CD14-positive monocyte (primary cell): ENCODE measurements at regions not wholly inside any gene's neighbourhood (a gene's known extent, or its start where the extent isn't known, plus 50 kb on each side); places are given as distances from the start of the nearest gene placed in this dataset.

ENCODE experiments used
- DNase-seq, 3 donors: peaks; one replicate each; pipeline ENCODE4 v3.0.0-alpha.2; 2011 to 2022
- H2AFZ ChIP-seq: 2 replicates; pipeline ENCODE4 v1.6.0; 2012; ENCODE audit warnings: mild to moderate bottlenecking, low read depth, low read length, inconsistent platforms; ENCODE audit not compliant: insufficient read depth, poor library complexity, severe bottlenecking
- H3K27ac ChIP-seq, 2 donors: 1 replicate in 1 of 2; 2 replicates in 1 of 2; pipeline ENCODE4 v1.5.1; 2012 to 2013; ENCODE audit warnings: low read length in 2 of 2, control low read depth in 1 of 2, inconsistent platforms in 1 of 2, low read depth in 1 of 2, mild to moderate bottlenecking in 1 of 2
- H3K27me3 ChIP-seq, 2 donors: one replicate each; pipeline versions ENCODE4 v1.6.0 to v1.6.1; 2011 to 2013; ENCODE audit warnings: low read length in 2 of 2; ENCODE audit not compliant: control insufficient read depth in 2 of 2, insufficient read depth in 2 of 2
- H3K36me3 ChIP-seq, 2 donors: replicated peaks in 1 of 2; 1 replicate in 1 of 2; 2 replicates in 1 of 2; pipeline versions ENCODE4 v1.5.1 to v1.6.1; 2012 to 2013; ENCODE audit warnings: low read length in 2 of 2, control low read depth in 1 of 2, inconsistent platforms in 1 of 2, mild to moderate bottlenecking in 1 of 2; ENCODE audit not compliant: insufficient read depth in 2 of 2, control insufficient read depth in 1 of 2
- H3K4me1 ChIP-seq, 2 donors: 1 replicate in 1 of 2; 2 replicates in 1 of 2; pipeline versions ENCODE4 v1.5.1 to v1.6.1; 2012 to 2013; ENCODE audit warnings: low read length in 2 of 2, control low read depth in 1 of 2, inconsistent platforms in 1 of 2, mild to moderate bottlenecking in 1 of 2, moderate library complexity in 1 of 2; ENCODE audit not compliant: insufficient read depth in 2 of 2, control insufficient read depth in 1 of 2
- H3K4me2 ChIP-seq: replicated peaks from 2 replicates; pipeline ENCODE3; 2012; ENCODE audit warnings: low read length, moderate library complexity, mild to moderate bottlenecking; ENCODE audit not compliant: poor library complexity, severe bottlenecking; ENCODE audit errors: extremely low read depth
- H3K4me3 ChIP-seq, 3 experiments: fragments of 200-600 bp in 1 of 3; sonication (generic) in 1 of 3; replicated peaks in 1 of 3; 1 replicate in 2 of 3; 2 replicates in 1 of 3; pipeline ENCODE4 v1.5.1; 2011 to 2013; ENCODE audit warnings: low read length in 3 of 3, mild to moderate bottlenecking in 3 of 3, control low read depth in 2 of 3, low read depth in 2 of 3, inconsistent platforms in 1 of 3, moderate library complexity in 1 of 3
- H3K79me2 ChIP-seq: 2 replicates; pipeline ENCODE4 v1.6.0; 2012; ENCODE audit warnings: mild to moderate bottlenecking, control low read depth, inconsistent platforms, low read length, moderate library complexity; ENCODE audit not compliant: insufficient read depth
- H3K9ac ChIP-seq: 2 replicates; pipeline ENCODE4 v1.6.0; 2017; ENCODE audit warnings: low read length, mild to moderate bottlenecking; ENCODE audit not compliant: insufficient read depth, poor library complexity, severe bottlenecking
- H3K9me3 ChIP-seq, 2 donors: replicated peaks in 1 of 2; 1 replicate in 1 of 2; 2 replicates in 1 of 2; pipeline versions ENCODE4 v1.5.1 to v1.6.1; 2012 to 2013; ENCODE audit warnings: low read length in 2 of 2, control low read depth in 1 of 2; ENCODE audit not compliant: control insufficient read depth in 1 of 2, insufficient read depth in 1 of 2
- H4K20me1 ChIP-seq: 2 replicates; pipeline ENCODE4 v1.6.0; 2012; ENCODE audit warnings: mild to moderate bottlenecking, low read length, control low read depth, moderate library complexity; ENCODE audit not compliant: insufficient read depth
- H3K27ac Mint-ChIP-seq, 7 donors: one replicate each; pipeline ENCODE4 v1.8.0; 2020; ENCODE audit warnings: mild to moderate bottlenecking in 7 of 7, mixed read lengths in 7 of 7, moderate library complexity in 6 of 7, inconsistent platforms in 2 of 7
- H3K27me3 Mint-ChIP-seq, 3 donors: one replicate each; pipeline ENCODE4 v1.8.0; 2021 to 2022; ENCODE audit warnings: low read depth in 3 of 3, mild to moderate bottlenecking in 3 of 3, mixed read lengths in 3 of 3, moderate library complexity in 3 of 3, inconsistent platforms in 1 of 3
- H3K36me3 Mint-ChIP-seq, 2 donors: one replicate each; pipeline ENCODE4 v1.8.0; 2020; ENCODE audit warnings: mixed read lengths in 2 of 2, inconsistent platforms in 1 of 2, mild to moderate bottlenecking in 1 of 2
- H3K4me1 Mint-ChIP-seq: one replicate; pipeline ENCODE4 v1.8.0; 2020; ENCODE audit warnings: mild to moderate bottlenecking, mixed read lengths
- H3K4me3 Mint-ChIP-seq, 2 donors: one replicate each; pipeline ENCODE4 v1.8.0; 2020; ENCODE audit warnings: mild to moderate bottlenecking in 2 of 2, mixed read lengths in 2 of 2, moderate library complexity in 1 of 2
- H3K9me3 Mint-ChIP-seq, 7 donors: one replicate each; pipeline ENCODE4 v1.8.0; 2020 to 2022; ENCODE audit warnings: mixed read lengths in 7 of 7, mild to moderate bottlenecking in 6 of 7, moderate library complexity in 6 of 7, inconsistent platforms in 2 of 7
- CTCF ChIP-seq: fragments of 200-600 bp; IDR thresholded peaks from one replicate; pipeline ENCODE4 v1.8.0; 2022; ENCODE audit warnings: antibody characterized with exemption, mild to moderate bottlenecking
- WGBS: methylation state at CpG from one replicate; pipeline ENCODE4 v1.1.5; 2013; ENCODE audit warnings: missing lambda C conversion rate; ENCODE audit not compliant: insufficient coverage; 5-methylcytosine and 5-hydroxymethylcytosine counted together
- intact Hi-C, 2 donors: fragments of 100-400 bp; cut with micrococcal nuclease; formaldehyde crosslinking; loops; one replicate each; pipeline versions ENCODE4 v1.15.0 to v1.15.1; 2023

GRCh38 chr12:30835216-30835615 is 80.5 kb upstream of the CAPRIN2 start:
- H3K79me2 ChIP-seq: no peaks in the 10 kb centered on the region
- H3K4me3 Mint-ChIP-seq: no peak overlapping the region
- DNase-seq: no peak
- no peak overlapping the region for H3K9ac ChIP-seq
- no peaks in the 10 kb centered on the region for H3K27me3 ChIP-seq
- WGBS: 94% methylated on average over 2 of the region's 4 CpGs
- H3K27ac ChIP-seq: no peak overlapping the region
- H3K4me1 Mint-ChIP-seq: no peaks in the 10 kb centered on the region
- no peak overlapping the region for H3K4me3 ChIP-seq
- peaks cover 0 to 5% (median 4%) of the 10 kb centered on the region in 7 donors for H3K9me3 Mint-ChIP-seq
- H3K27me3 Mint-ChIP-seq: peaks cover 4 to 14% (median 10%) of the 10 kb centered on the region in 3 donors
- no peak overlapping the region for H3K27ac Mint-ChIP-seq
- H4K20me1 ChIP-seq: no peaks in the 10 kb centered on the region
- H3K36me3 Mint-ChIP-seq: no peaks in the 10 kb centered on the region
- H3K36me3 ChIP-seq: no peaks in the 10 kb centered on the region
- no peaks in the 10 kb centered on the region for H3K9me3 ChIP-seq
- no peaks in the 10 kb centered on the region for H3K4me1 ChIP-seq
- intact Hi-C loops: no loop called here
- H2AFZ ChIP-seq: no peak overlapping the region
- TF ChIP-seq CTCF: no peak
- no peak overlapping the region for H3K4me2 ChIP-seq

DNA sequence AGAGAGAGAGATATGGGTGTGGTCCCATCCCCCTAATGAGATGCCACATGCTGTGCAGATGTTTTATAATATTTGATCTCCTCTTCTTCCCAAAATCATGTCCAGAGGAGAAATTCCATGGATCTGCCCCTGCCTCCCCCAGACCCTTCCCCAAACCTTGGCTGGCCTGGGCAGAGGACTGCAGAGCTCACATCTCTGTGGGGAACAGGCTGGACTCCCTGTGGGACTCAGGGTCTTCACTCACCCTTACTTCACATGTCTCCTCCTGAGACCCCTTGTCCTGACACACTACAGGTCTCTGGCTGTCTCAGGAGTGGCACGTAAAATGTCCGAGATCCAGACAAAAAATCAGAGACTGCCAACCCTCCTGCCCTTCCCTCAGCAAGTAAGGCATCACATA is 76.0 kb upstream of the CAPRIN2 start:
- no peak for TF ChIP-seq CTCF
- Mint-ChIP-seq H3K27ac (no peak overlapping the region), H3K27me3 (peaks cover 4 to 9% (median 5%) of the 10 kb centered on the region in 3 donors), H3K36me3 (no peaks in the 10 kb centered on the region), H3K4me3 (no peak overlapping the region), H3K4me1 (no peaks in the 10 kb centered on the region), H3K9me3 (peaks cover 0 to 5% (median 4%) of the 10 kb centered on the region in 7 donors)
- no peaks in the 10 kb centered on the region for H3K9me3 ChIP-seq
- no peaks in the 10 kb centered on the region for H3K79me2 ChIP-seq
- WGBS: 86% methylated on average over 2 of the region's 2 CpGs
- no peaks in the 10 kb centered on the region for H3K27me3 ChIP-seq
- no peak for DNase-seq
- intact Hi-C loops: no loop called here
- no peaks in the 10 kb centered on the region for H3K36me3 ChIP-seq
- no peaks in the 10 kb centered on the region for H3K4me1 ChIP-seq
- H2AFZ ChIP-seq: no peak overlapping the region
- no peak overlapping the region for H3K9ac ChIP-seq
- H3K4me2 ChIP-seq: no peak overlapping the region
- no peak overlapping the region for H3K27ac ChIP-seq
- H3K4me3 ChIP-seq: no peak overlapping the region
- H4K20me1 ChIP-seq: no peaks in the 10 kb centered on the region
